HFF-Myc (cell line): ENCODE measurements at regions not wholly inside any gene's neighbourhood (a gene's known extent, or its start where the extent isn't known, plus 50 kb on each side); places are given as distances from the start of the nearest gene placed in this dataset.

Experiments
- DNase-seq: peaks from one replicate; pipeline ENCODE4 v3.0.0-alpha.2; 2011; ENCODE audit warnings: low read depth; ENCODE audit errors: extremely low read depth
- H3K4me3 ChIP-seq: replicated peaks from 2 replicates; pipeline ENCODE4 v1.5.1; 2011; ENCODE audit warnings: low read depth, mild to moderate bottlenecking, control low read depth, low read length
- CTCF ChIP-seq: IDR thresholded peaks from 2 replicates; pipeline ENCODE4 v1.5.1; 2012; ENCODE audit warnings: mild to moderate bottlenecking, low read depth, low read length, control low read depth; ENCODE audit errors: missing control alignments

DNA sequence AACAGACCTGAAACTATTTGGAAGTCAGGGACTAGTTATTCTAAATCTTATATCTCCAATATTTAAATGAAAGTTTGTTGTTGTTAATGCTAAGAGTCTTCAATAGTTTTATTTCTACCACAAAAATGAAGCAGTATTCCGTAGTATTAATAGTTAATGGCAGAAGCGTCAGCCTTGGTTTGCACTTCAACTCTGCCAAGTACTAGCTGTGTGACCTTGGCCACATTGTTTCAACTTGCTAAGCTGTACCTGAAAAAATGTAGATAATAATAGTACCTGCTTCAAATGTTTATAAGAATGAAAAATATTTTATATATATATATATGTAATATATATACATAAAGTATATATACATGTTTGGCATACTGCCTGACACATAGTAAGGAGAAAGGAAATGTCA is 354.6 kb upstream of the SATB1 start:
- DNase-seq: no peak
- no peak for TF ChIP-seq CTCF
- H3K4me3 ChIP-seq: no peak overlapping the region

- no peak for TF ChIP-seq CTCF
- no peak overlapping the region for H3K4me3 ChIP-seq
- DNase-seq: no peak
These were observed 353.5 kb upstream of the SATB1 start for GRCh38 chr3:18778598-18778997.

- H3K4me3 ChIP-seq: no peak overlapping the region
- no peak for DNase-seq
- no peak for TF ChIP-seq CTCF
These were observed 353.0 kb upstream of the SATB1 start for GRCh38 chr3:18778094-18778493.

DNA sequence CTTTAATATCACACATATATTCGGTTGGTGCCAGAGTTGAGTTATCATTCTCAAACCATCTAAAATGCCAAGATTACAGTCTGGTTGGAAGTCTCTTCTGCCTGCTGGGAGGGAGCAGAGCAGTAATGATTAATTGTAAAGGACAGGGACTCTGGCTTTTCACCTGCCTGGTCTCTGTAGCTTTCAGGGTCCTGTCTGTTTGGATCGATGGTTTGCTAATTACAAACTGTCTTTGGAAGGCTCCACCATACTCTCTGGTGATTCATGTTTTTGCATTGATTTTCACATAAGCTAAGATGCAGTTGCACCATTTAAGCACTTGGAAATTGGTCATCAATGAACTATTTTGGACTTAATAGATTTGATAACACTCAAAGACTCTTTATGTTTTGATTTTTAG is 350.4 kb upstream of the SATB1 start:
- DNase-seq: no peak
- TF ChIP-seq CTCF: no peak
- no peak overlapping the region for H3K4me3 ChIP-seq

GRCh38 chr3:18774319-18775088 is 349.4 kb upstream of the SATB1 start:
- no peak for TF ChIP-seq CTCF
- no peak for DNase-seq
- no peak overlapping the region for H3K4me3 ChIP-seq

DNA sequence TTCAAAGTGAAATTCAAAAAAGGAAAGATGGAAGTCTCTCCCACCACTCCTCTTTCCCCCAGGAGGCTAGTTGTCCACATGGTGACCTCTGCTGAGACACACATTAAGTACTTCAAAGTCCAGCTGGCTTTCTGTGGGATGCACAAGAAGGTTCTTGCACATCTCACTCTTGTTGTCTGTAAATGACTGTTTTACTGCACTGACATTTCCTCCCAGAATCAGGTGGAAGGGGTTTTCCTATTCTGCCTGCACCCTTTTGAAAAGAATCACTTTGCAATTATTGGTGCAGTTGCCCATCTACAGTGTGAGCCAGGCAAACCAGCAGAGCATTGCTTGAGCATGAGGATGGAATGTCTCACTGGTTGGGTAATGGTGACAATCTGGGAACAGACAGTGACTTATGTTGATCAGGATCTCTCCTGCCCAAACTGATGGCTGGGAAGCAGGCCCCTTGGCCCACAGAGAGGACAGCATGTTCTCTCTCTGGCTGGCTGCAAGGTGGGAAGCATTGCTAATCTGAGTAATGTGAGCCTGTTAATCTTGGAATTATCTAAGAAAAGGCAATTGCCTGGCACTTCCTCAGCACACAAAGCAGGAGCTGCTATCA is 347.7 kb upstream of the SATB1 start:
- TF ChIP-seq CTCF: no peak
- DNase-seq: no peak
- no peak overlapping the region for H3K4me3 ChIP-seq
